ENCODE measurements at regions not wholly inside any gene's neighbourhood (a gene's known extent, or its start where the extent isn't known, plus 50 kb on each side); places are given as distances from the start of the nearest gene placed in this dataset.
"Not testable (repeated sequence)": the region's sequence is repeated elsewhere in the genome, so short reads cannot be mapped to it uniquely, and the experiment has no call there.

DNA sequence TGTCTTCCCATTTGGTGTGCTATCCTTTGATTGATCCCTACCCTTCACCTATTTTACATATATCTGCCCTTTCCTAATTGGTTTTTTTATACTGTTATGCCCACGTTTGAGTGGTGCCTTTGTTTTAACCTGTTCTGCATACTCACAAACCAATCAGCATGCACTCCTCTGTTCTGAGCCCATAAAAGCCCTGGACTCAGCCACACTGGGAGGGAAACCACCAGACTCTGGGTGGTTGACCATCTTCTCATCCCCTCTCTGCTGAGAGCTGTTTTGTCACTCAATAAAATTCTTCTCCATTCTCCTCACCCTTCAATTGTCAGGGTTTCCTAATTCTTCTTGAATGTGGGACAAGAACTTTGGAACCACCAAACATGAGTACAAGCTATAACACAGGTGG lies 989.8 kb downstream of the ADGRL2 start:
- ChIA-PET CTCF (no interaction called here), POLR2A (no interaction called here)
- peaks cover 4% of the 10 kb centered on the region for H3K27me3 Mint-ChIP-seq (ENCODE audit: low read depth)
- DNase-seq, result no peak
- no peak overlapping the region for H3K27ac Mint-ChIP-seq
- H3K4me1 Mint-ChIP-seq (ENCODE audit: low read depth), result no peaks in the 10 kb centered on the region
- H3K4me3 Mint-ChIP-seq, result no peak overlapping the region
- no peaks in the 10 kb centered on the region for H3K36me3 Mint-ChIP-seq (ENCODE audit: low read depth)
- no peak for ATAC-seq
- peaks cover 4% of the 10 kb centered on the region for H3K9me3 Mint-ChIP-seq (ENCODE audit: insufficient read depth)

DNA sequence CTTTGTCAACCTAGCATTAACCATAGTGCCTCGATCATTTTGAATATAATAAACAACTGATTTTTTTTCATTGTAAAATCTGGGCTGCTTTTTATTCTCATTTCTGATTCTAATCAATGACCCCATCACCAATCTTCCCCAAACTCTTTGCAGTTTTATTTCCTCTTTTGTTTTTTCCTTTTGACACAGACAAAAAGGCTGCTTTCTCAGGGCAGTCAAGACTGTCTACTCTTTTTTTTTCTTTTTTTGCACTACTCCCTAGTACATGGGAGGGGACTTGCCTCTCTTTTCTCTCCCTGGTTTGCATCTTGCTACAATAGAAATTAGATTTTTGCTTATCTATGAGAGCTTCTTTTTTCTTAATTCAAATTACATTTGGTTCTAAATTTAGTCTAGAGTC lies 987.9 kb downstream of the ADGRL2 start:
- no peaks in the 10 kb centered on the region for H3K4me1 Mint-ChIP-seq (ENCODE audit: low read depth)
- ChIA-PET POLR2A (no interaction called here), CTCF (no interaction called here)
- ATAC-seq, result no peak
- no peak for DNase-seq
- peaks cover 4% of the 10 kb centered on the region for H3K9me3 Mint-ChIP-seq (ENCODE audit: insufficient read depth)
- no peak overlapping the region for H3K4me3 Mint-ChIP-seq
- no peak overlapping the region for H3K27ac Mint-ChIP-seq
- peaks cover 4% of the 10 kb centered on the region for H3K27me3 Mint-ChIP-seq (ENCODE audit: low read depth)
- no peaks in the 10 kb centered on the region for H3K36me3 Mint-ChIP-seq (ENCODE audit: low read depth)

DNA sequence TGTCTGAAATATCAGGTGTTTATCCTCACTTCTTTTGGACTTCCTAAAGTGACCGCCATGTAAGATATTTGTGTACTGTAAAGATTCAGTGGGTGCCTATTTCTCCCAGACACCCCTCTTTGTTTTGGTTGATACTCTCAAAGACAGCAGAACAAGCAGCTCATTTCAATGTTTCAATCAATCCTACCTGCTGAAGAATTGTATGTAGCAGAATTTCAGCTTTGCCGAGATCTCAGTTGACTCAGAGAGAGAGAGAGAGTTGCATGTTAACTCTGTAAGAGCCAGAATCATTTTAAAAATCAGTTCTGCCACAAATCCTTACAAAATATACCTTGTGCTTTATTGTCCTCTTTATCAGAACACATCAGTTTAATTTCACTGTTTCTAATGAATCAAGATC lies 987.3 kb downstream of the ADGRL2 start:
- no peaks in the 10 kb centered on the region for H3K4me1 Mint-ChIP-seq (ENCODE audit: low read depth)
- CTCF ChIA-PET, result no interaction called here
- peaks cover 4% of the 10 kb centered on the region for H3K9me3 Mint-ChIP-seq (ENCODE audit: insufficient read depth)
- H3K27ac Mint-ChIP-seq, result no peak overlapping the region
- ATAC-seq, result no peak
- H3K4me3 Mint-ChIP-seq, result no peak overlapping the region
- POLR2A ChIA-PET, result no interaction called here
- no peak for DNase-seq
- H3K27me3 Mint-ChIP-seq (ENCODE audit: low read depth), result peaks cover 4% of the 10 kb centered on the region
- H3K36me3 Mint-ChIP-seq (ENCODE audit: low read depth), result no peaks in the 10 kb centered on the region

DNA sequence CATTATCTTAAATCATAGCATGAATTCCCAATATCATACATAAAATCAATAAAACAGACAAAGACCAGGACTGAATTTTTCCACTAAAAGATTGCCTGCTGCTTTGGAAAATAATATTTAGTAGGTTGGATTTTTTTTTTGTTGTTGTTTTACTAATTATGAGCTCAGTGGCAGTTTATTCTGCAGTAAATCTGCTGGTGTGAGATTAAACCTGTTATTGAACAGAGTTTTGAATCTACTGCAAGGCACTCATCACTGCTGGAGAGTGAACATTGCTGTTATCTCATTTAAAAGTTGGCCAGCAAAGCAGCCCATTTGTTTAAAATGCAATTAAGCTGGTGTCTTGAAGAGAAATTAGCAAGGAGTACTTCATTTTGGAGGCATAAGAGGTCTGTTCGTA lies 986.1 kb downstream of the ADGRL2 start:
- no peak for DNase-seq
- no peaks in the 10 kb centered on the region for H3K4me1 Mint-ChIP-seq (ENCODE audit: low read depth)
- no peaks in the 10 kb centered on the region for H3K36me3 Mint-ChIP-seq (ENCODE audit: low read depth)
- H3K27ac Mint-ChIP-seq, result no peak overlapping the region
- ATAC-seq, result no peak
- CTCF ChIA-PET, result no interaction called here
- no peak overlapping the region for H3K4me3 Mint-ChIP-seq
- H3K27me3 Mint-ChIP-seq (ENCODE audit: low read depth), result peaks cover 4% of the 10 kb centered on the region
- POLR2A ChIA-PET, result no interaction called here
- peaks cover 4% of the 10 kb centered on the region for H3K9me3 Mint-ChIP-seq (ENCODE audit: insufficient read depth)

DNA sequence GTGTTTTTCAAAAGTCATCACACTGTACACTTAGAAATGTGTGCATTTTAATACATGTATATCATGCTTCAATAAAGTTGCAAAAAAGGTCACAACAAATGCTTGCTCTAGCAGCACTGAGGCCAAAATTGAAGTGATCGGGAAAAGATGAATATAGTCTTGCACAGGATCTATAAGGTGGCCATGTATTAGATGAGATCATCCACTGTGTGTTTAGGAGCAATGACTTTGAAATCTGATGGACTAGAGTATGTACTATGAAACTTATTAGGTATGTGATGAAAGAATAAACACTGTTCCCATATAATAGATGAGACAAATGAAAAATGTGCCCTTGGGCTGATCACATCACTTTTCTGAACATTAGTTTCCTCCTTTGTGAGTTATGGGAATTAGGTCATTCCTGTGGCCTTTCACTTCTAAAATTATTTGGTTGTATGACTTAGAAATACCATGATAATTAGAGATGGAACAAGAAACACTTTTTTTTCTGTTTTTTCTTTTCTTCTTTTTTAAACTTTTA lies 984.6 kb downstream of the ADGRL2 start:
- Mint-ChIP-seq H3K4me1 (ENCODE audit: low read depth) (no peaks in the 10 kb centered on the region), H3K27me3 (ENCODE audit: low read depth) (peaks cover 4% of the 10 kb centered on the region), H3K4me3 (no peak overlapping the region), H3K36me3 (ENCODE audit: low read depth) (no peaks in the 10 kb centered on the region), H3K27ac (no peak overlapping the region), H3K9me3 (ENCODE audit: insufficient read depth) (peaks cover under 1% of the 10 kb centered on the region)
- DNase-seq (no peak), ATAC-seq (no peak)
- ChIA-PET CTCF (no interaction called here), POLR2A (no interaction called here)

DNA sequence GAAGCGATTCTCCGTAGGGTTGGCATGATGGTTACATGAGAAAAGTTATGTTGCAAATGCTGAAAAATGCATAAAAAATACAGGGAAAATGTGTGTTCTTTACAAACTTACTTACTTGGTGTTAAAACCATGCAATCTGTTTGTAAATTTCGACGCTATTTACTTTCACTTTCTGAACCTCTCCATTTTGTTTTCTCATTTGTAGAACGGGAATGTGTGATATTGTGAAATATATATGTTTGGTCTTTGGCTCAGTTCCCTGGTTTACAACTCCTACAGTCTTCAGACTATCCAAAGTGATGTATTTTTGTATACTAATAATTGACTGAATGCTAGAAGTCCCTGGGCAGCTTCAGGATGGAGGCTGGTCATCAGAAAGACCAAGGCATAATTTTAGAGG lies 982.3 kb downstream of the ADGRL2 start:
- Mint-ChIP-seq H3K36me3 (ENCODE audit: low read depth) (no peaks in the 10 kb centered on the region), H3K27me3 (ENCODE audit: low read depth) (peaks cover 1% of the 10 kb centered on the region), H3K27ac (no peak overlapping the region), H3K9me3 (ENCODE audit: insufficient read depth) (no peaks in the 10 kb centered on the region), H3K4me3 (no peak overlapping the region), H3K4me1 (ENCODE audit: low read depth) (no peaks in the 10 kb centered on the region)
- ATAC-seq, result no peak
- DNase-seq, result no peak
- ChIA-PET POLR2A (no interaction called here), CTCF (no interaction called here)

DNA sequence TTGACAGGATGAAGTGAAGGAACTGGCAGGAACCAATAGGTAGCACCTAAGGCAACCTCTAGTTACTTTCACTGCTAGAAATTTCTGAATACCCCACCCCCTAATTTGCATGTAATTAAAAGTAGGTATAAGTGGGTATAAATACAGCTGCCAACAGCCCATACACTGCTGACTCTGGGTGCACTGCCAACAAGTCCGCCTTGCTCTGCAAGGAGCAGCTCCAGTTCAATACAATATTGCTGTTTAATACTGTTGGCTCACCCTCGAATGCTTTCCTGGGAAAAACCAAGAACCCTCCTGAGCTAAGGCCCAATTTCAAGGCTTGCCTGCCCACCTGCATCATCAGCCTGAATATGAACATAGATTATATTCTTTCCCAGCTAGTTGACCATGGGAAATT lies 981.9 kb downstream of the ADGRL2 start:
- Mint-ChIP-seq H3K4me3 (no peak overlapping the region), H3K9me3 (ENCODE audit: insufficient read depth) (no peaks in the 10 kb centered on the region), H3K36me3 (ENCODE audit: low read depth) (no peaks in the 10 kb centered on the region), H3K27me3 (ENCODE audit: low read depth) (no peaks in the 10 kb centered on the region), H3K27ac (no peak overlapping the region), H3K4me1 (ENCODE audit: low read depth) (no peaks in the 10 kb centered on the region)
- ChIA-PET POLR2A (no interaction called here), CTCF (no interaction called here)
- no peak for DNase-seq
- ATAC-seq, result no peak

DNA sequence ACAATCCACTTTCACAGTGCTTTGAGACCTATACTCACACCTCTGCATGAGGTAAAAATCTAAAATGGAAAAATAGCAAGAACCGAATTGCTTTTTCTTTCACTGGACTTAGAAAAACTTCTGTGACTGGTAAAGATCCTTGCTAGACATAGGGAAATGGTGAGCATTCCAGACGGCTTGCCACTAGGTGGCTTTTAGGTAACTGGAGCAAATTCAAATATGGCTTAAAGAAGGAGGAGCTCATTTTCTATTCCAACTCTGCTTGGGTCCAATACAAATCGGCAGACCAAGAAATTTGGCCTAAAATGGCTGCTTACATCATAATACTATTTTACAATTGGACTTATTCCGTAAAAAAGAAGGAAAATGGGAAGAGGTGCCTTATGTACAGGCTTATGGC lies 977.9 kb downstream of the ADGRL2 start:
- no peaks in the 10 kb centered on the region for H3K4me1 Mint-ChIP-seq (ENCODE audit: low read depth)
- H3K27me3 Mint-ChIP-seq (ENCODE audit: low read depth), result no peaks in the 10 kb centered on the region
- POLR2A ChIA-PET, result no interaction called here
- H3K4me3 Mint-ChIP-seq, result no peak overlapping the region
- no peaks in the 10 kb centered on the region for H3K36me3 Mint-ChIP-seq (ENCODE audit: low read depth)
- H3K9me3 Mint-ChIP-seq (ENCODE audit: insufficient read depth), result peaks cover 4% of the 10 kb centered on the region
- H3K27ac Mint-ChIP-seq, result no peak overlapping the region
- CTCF ChIA-PET, result no interaction called here
- no peak for DNase-seq
- ATAC-seq, result no peak

DNA sequence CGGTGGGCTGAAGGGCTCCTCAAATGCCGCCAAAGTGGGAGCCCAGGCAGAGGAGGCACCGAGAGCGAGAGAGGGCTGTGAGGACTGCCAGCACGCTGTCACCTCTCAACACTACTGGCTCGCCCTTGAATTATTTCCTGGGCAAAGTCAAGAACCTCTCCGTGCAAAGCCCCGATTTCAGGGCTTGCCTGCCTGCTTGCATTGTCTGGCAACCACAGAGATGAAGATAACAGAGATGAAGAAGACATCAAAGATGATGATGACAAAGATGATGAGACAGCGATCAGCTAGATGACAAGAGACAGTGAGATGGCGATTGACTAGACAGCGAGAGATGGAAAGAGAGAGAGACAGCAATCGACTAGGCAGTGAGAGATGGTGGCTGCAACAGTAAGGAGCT lies 976.5 kb downstream of the ADGRL2 start:
- Mint-ChIP-seq H3K4me3 (no peak overlapping the region), H3K27me3 (ENCODE audit: low read depth) (no peaks in the 10 kb centered on the region), H3K36me3 (ENCODE audit: low read depth) (no peaks in the 10 kb centered on the region), H3K9me3 (ENCODE audit: insufficient read depth) (peaks cover 4% of the 10 kb centered on the region), H3K4me1 (ENCODE audit: low read depth) (no peaks in the 10 kb centered on the region), H3K27ac (no peak overlapping the region)
- ATAC-seq, result no peak
- ChIA-PET POLR2A (no interaction called here), CTCF (no interaction called here)
- no peak for DNase-seq

DNA sequence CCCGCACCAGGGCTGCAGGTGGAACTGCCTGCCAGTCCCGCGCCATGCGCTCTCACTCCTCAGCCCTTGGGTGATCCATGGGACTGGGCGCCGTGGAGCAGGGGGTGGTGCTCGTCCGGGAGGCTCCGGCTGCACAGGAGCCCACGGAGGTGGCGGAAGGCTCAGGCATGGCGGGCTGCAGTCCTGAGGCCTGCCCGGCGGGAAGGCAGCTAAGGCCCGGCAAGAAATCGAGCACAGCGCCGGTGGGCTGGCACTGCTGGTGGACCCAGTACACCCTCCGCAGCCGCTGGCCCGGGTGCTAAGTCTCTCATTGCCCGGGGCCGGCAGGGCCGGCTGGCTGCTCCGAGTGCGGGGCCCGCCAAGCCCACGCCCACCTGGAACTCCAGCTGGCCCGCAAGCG lies 976.0 kb downstream of the ADGRL2 start:
- ATAC-seq; POLR2A ChIA-PET; DNase-seq; H3K4me1 Mint-ChIP-seq (ENCODE audit: low read depth); H3K9me3 Mint-ChIP-seq (ENCODE audit: insufficient read depth); H3K27ac Mint-ChIP-seq; CTCF ChIA-PET; H3K4me3 Mint-ChIP-seq; H3K36me3 Mint-ChIP-seq (ENCODE audit: low read depth); H3K27me3 Mint-ChIP-seq (ENCODE audit: low read depth): not testable (repeated sequence)

DNA sequence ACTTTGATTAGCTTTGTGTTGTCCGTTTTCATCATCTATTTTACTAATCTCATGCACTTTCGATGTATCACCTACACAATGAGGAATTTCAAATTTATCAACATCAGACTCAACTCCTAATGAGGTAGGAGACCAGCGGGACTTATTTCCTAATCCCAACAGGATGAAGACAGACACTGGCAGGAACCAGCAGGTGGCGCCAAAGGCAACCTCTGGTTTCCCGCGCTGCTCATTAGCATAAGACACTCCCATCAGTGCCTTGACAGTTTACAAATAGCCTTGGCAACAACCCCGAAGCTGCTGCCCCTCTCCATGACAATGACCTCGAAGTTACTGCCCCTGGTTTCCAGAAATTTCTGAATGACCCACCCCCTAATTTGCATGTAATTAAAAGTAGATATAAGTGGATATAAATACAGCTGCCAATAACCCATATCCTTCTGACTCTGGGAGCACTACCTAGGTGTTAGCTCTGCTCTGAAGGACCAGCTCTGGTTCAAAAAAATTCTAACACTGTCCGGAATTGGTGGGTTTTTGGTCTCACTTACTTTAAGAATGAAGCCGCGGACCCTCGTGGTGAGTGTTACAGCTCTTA lies 974.8 kb downstream of the ADGRL2 start:
- Mint-ChIP-seq H3K27me3 (ENCODE audit: low read depth) (no peaks in the 10 kb centered on the region), H3K36me3 (ENCODE audit: low read depth) (no peaks in the 10 kb centered on the region), H3K9me3 (ENCODE audit: insufficient read depth) (peaks cover 4% of the 10 kb centered on the region), H3K4me1 (ENCODE audit: low read depth) (no peaks in the 10 kb centered on the region), H3K27ac (no peak overlapping the region), H3K4me3 (no peak overlapping the region)
- peak; percentile 39 for ATAC-seq
- ChIA-PET POLR2A (no interaction called here), CTCF (interaction anchor here (0.6 to 1.1 kb wide), 2 partner anchors 9 to 141 kb away, joined by 3 read pairs; no protein-coding TSS in a partner anchor)
- DNase-seq, result peak; percentile 23

DNA sequence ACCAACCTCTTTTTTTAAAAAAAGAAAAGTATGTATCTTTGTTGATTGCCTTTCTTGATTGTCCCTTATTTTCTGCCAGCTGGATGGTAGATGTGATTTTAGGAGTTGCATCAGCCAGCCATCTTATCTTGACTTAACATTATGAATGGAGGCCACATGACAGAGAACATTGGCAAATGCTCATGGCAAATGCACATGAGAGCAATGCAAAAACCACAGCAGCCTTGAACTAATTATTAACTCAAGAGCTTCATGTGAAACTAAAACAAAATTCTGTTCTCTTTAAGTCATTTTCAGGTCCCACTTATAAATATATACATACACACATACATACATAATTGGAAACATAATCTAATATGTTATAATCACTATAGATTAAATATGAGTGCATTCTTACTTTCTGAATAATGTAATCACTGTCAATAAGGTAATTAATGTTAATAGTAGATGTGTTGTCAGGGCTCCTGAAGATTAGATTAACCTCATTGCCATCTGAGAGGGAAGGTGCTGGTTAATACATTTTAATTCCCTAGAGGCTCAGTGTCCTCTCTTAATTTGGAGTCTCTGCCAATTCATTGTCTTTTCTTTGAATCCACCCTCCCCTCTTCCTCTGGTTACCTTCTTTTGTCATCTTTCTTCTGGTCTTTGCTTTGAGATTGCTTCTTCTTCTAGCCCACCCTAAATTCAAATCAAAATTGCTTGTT lies 962.2 kb downstream of the ADGRL2 start:
- H3K4me1 Mint-ChIP-seq (ENCODE audit: low read depth), result no peaks in the 10 kb centered on the region
- no peaks in the 10 kb centered on the region for H3K9me3 Mint-ChIP-seq (ENCODE audit: insufficient read depth)
- ATAC-seq, result no peak
- no peak overlapping the region for H3K27ac Mint-ChIP-seq
- POLR2A ChIA-PET, result no interaction called here
- DNase-seq, result no peak
- no peaks in the 10 kb centered on the region for H3K27me3 Mint-ChIP-seq (ENCODE audit: low read depth)
- CTCF ChIA-PET, result no interaction called here
- no peaks in the 10 kb centered on the region for H3K36me3 Mint-ChIP-seq (ENCODE audit: low read depth)
- no peak overlapping the region for H3K4me3 Mint-ChIP-seq

DNA sequence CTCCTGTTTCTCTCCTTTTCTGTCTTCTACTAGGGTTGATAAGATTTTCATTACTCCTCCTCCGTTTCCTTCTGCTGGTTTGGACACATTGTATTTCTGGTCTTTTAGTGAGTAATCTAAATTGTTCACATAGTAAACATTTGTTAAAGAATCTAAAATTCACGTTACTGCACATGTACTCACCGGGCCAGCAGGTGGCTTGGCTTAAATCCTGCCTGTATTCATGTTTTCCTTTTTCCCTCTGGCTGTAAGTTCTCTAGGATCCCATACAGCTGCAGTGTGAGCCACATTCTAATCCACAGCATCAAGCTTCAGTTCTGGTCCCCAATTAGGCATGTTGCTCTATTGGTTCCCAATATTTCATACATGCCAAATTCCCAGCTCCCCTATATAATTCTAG lies 958.3 kb downstream of the ADGRL2 start:
- Mint-ChIP-seq H3K4me1 (ENCODE audit: low read depth) (no peaks in the 10 kb centered on the region), H3K27me3 (ENCODE audit: low read depth) (no peaks in the 10 kb centered on the region), H3K36me3 (ENCODE audit: low read depth) (no peaks in the 10 kb centered on the region), H3K27ac (no peak overlapping the region), H3K9me3 (ENCODE audit: insufficient read depth) (no peaks in the 10 kb centered on the region), H3K4me3 (no peak overlapping the region)
- ChIA-PET POLR2A (interaction anchor here (0.7 kb wide), 1 partner anchor 76 kb away, joined by 3 read pairs; no protein-coding TSS in a partner anchor), CTCF (no interaction called here)
- ATAC-seq (no peak), DNase-seq (no peak)

Data from activated CD8-positive, alpha-beta T cell treated with anti-CD3 and anti-CD28 coated beads, Interleukin-2, amount 10 ng/mL, durations not matched to agents 7 days and 5 days (primary cell).